Endodermal cell (in vitro differentiated cells): ENCODE measurements at regions not wholly inside any gene's neighbourhood (a gene's known extent, or its start where the extent isn't known, plus 50 kb on each side); places are given as distances from the start of the nearest gene placed in this dataset.

Experiments
- DNase-seq: peaks from one replicate; pipeline ENCODE4 v3.0.0-alpha.2; 2017
- H3K27ac ChIP-seq: 2 replicates; pipeline ENCODE4 v1.5.1; 2013; ENCODE audit warnings: mild to moderate bottlenecking, low read depth, low read length, moderate library complexity
- H3K27me3 ChIP-seq: 2 replicates; pipeline ENCODE4 v1.6.1; 2013; ENCODE audit warnings: mild to moderate bottlenecking, low read length, moderate library complexity; ENCODE audit not compliant: insufficient read depth, control insufficient read depth, poor library complexity, severe bottlenecking
- H3K36me3 ChIP-seq: 2 replicates; pipeline ENCODE4 v1.7.0; 2013; ENCODE audit warnings: mild to moderate bottlenecking, low read length, moderate library complexity; ENCODE audit not compliant: control insufficient read depth, insufficient read depth
- H3K4me1 ChIP-seq: one replicate; pipeline ENCODE4 v1.7.0; 2013; ENCODE audit warnings: low read length; ENCODE audit not compliant: control insufficient read depth, insufficient read depth
- H3K4me3 ChIP-seq: 2 replicates; pipeline ENCODE4 v1.5.1; 2013; ENCODE audit warnings: mild to moderate bottlenecking, low read length, moderate library complexity
- H3K9ac ChIP-seq: 2 replicates; pipeline ENCODE4 v1.6.1; 2013; ENCODE audit warnings: mild to moderate bottlenecking, low read length, moderate library complexity; ENCODE audit not compliant: poor library complexity, severe bottlenecking; ENCODE audit errors: extremely low read depth
- H3K9me3 ChIP-seq: 2 replicates; pipeline ENCODE4 v1.6.1; 2013; ENCODE audit warnings: mild to moderate bottlenecking, low read length, moderate library complexity; ENCODE audit not compliant: control insufficient read depth
- H3K27ac Mint-ChIP-seq: 2 replicates; pipeline ENCODE4 v1.8.0; 2020; ENCODE audit warnings: mixed read lengths
- H3K27me3 Mint-ChIP-seq: 2 replicates; pipeline ENCODE4 v1.8.0; 2021; ENCODE audit warnings: mild to moderate bottlenecking, mixed read lengths; ENCODE audit not compliant: insufficient read depth
- H3K36me3 Mint-ChIP-seq: 2 replicates; pipeline ENCODE4 v1.8.0; 2020; ENCODE audit warnings: low read depth, mixed read lengths
- H3K4me1 Mint-ChIP-seq: 2 replicates; pipeline ENCODE4 v1.8.0; 2020; ENCODE audit warnings: mixed read lengths
- H3K4me3 Mint-ChIP-seq: 2 replicates; pipeline ENCODE4 v1.8.0; 2020; ENCODE audit warnings: mild to moderate bottlenecking, moderate library complexity, mixed read lengths
- H3K9me3 Mint-ChIP-seq: 2 replicates; pipeline ENCODE4 v1.8.0; 2020; ENCODE audit warnings: mild to moderate bottlenecking, mixed read lengths
- CTCF ChIP-seq: fragments of 200-600 bp; sonication (generic); conservative IDR thresholded peaks from 2 replicates; pipeline ENCODE4 v1.5.0; 2021; ENCODE audit warnings: antibody characterized with exemption, mild to moderate bottlenecking
- WGBS, 2 experiments: methylation state at CpG; one replicate each; pipeline versions ENCODE4 v1.1.5 to v1.1.7; 2013; ENCODE audit warnings: missing lambda C conversion rate in 2 of 2, mixed read lengths in 1 of 2; ENCODE audit not compliant: insufficient coverage in 1 of 2, insufficient read length in 1 of 2; 5-methylcytosine and 5-hydroxymethylcytosine counted together

DNA sequence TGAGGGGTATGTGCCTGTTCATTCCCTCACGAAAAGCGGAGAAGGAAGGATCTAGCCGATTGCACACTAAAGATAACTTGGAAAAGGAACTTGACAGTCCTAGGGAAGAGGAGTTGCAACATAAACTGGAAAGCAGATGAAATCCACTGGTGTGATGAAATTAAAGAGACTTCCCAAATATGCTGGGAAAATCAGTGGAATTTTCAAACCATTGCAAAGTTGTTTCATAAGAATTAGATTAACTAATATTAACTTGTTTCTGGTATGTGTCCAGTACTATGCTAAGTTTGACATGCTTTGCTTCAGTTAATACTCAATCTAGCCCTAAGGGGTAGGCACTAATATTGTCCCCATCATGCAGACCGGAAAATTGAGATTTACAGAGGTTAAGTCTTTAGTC, 222.7 kb downstream of the IKZF2 start:
- H3K27ac Mint-ChIP-seq: no peak overlapping the region
- no peaks in the 10 kb centered on the region for H3K36me3 ChIP-seq
- no peak overlapping the region for H3K9ac ChIP-seq
- no peak overlapping the region for H3K27ac ChIP-seq
- peaks cover 5% of the 10 kb centered on the region for H3K9me3 Mint-ChIP-seq
- H3K27me3 ChIP-seq: no peaks in the 10 kb centered on the region
- no peaks in the 10 kb centered on the region for H3K36me3 Mint-ChIP-seq
- no peak overlapping the region for H3K4me3 Mint-ChIP-seq
- peaks cover 7% of the 10 kb centered on the region for H3K9me3 ChIP-seq
- TF ChIP-seq CTCF: no peak
- no peak for DNase-seq
- H3K27me3 Mint-ChIP-seq: no peaks in the 10 kb centered on the region
- H3K4me1 Mint-ChIP-seq: peaks cover 4% of the 10 kb centered on the region
- no peak overlapping the region for H3K4me3 ChIP-seq
- WGBS, 2 experiments: 94 to 100% methylated on average over 3 to 4 of the region's 4 CpGs
- no peaks in the 10 kb centered on the region for H3K4me1 ChIP-seq

- Histone ChIP-seq H3K4me3 (no peak overlapping the region), H3K36me3 (no peaks in the 10 kb centered on the region), H3K9ac (no peak overlapping the region), H3K9me3 (peaks cover 7% of the 10 kb centered on the region), H3K27ac (no peak overlapping the region), H3K27me3 (no peaks in the 10 kb centered on the region), H3K4me1 (no peaks in the 10 kb centered on the region)
- Mint-ChIP-seq H3K9me3 (peaks cover 5% of the 10 kb centered on the region), H3K4me3 (no peak overlapping the region), H3K36me3 (no peaks in the 10 kb centered on the region), H3K27ac (no peak overlapping the region), H3K27me3 (no peaks in the 10 kb centered on the region), H3K4me1 (peaks cover 10% of the 10 kb centered on the region)
- 99 to 100% methylated on average over 1 to 4 of the region's 4 CpGs for WGBS, 2 experiments
- no peak for DNase-seq
- no peak for TF ChIP-seq CTCF
These were observed 224.5 kb downstream of the IKZF2 start for GRCh38 chr2:212926940-212927339.

DNA sequence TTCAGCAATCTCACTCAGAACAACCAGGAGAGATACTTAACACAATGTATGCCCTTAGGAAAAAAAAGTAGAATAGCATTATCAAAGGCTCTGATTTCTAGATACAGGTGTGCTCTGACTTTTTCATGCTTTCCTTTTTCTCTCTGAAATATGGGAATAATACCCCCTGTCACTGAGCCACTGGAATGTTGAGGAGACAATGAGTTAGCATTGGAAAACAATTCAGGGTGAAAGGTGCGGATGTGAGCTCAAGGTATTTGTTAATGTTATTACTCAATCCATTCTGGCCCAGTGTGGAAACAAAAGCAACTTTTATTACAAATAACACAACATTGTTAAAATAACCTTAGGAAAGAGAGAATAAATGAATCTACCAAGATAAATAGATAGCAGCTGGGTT, 228.0 kb downstream of the IKZF2 start:
- H3K27me3 Mint-ChIP-seq: peaks cover 6% of the 10 kb centered on the region
- H3K4me3 Mint-ChIP-seq: no peak overlapping the region

More for the DNA sequence above, 228.0 kb downstream of the IKZF2 start:
- DNase-seq: no peak
- H3K9ac ChIP-seq: no peak overlapping the region
- no peak overlapping the region for H3K4me3 ChIP-seq
- no peak for TF ChIP-seq CTCF
- H3K27ac Mint-ChIP-seq: no peak overlapping the region
- H3K9me3 Mint-ChIP-seq: peaks cover 5% of the 10 kb centered on the region
- H3K27me3 ChIP-seq: no peaks in the 10 kb centered on the region
- H3K36me3 ChIP-seq: no peaks in the 10 kb centered on the region
- no peak overlapping the region for H3K27ac ChIP-seq
- peaks cover 7% of the 10 kb centered on the region for H3K9me3 ChIP-seq
- peaks cover 9% of the 10 kb centered on the region for H3K4me1 ChIP-seq
- 88% methylated on average over 1 of the region's 1 CpG; no CpG with 5 or more reads in 1 of the 2 experiments for WGBS, 2 experiments
- H3K4me1 Mint-ChIP-seq: peaks cover 27% of the 10 kb centered on the region
- H3K36me3 Mint-ChIP-seq: no peaks in the 10 kb centered on the region
